ENCODE measurements at regions not wholly inside any gene's neighbourhood (a gene's known extent, or its start where the extent isn't known, plus 50 kb on each side); places are given as distances from the start of the nearest gene placed in this dataset.

DNA sequence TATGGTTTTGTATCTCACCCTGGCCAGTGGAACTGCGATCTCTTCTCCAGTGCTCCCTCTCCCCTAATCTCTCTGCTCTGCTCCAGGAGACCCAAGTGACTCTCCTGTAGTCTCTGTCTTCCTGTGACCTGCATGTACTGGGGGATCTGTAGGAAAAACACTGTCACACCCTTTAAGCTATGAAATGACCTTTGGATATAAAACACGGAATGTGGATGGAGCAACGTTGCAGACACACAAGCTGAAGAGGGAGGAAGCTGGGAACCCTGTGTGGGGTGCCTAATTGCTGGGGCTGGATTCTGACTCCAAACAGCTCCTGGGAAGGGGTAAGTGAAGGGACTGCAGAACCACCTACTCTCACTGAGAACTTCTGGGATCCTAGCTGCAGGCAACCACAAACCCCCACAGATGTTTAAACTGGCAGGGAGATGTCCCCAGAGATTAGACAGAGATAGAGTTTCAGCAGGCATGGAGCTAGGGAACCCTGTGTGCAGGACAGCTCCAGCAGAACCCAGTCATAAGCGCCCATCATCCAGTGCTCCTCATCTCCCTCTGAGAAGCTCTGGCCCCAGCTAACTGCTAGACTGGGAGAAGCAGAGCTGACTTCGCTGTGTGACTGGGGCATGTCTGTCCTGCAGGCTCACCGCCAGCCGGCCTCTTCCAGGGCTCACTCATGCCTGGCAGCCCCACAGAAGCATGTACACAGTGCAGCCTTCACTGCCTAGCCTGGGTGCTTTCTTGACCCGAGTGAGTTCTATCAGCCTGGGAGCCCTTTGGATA is 482.7 kb upstream of the SETBP1 start:
- Mint-ChIP-seq H3K27ac (no peak overlapping the region), H3K4me1 (ENCODE audit: unreplicated experiment) (no peaks in the 10 kb centered on the region), H3K36me3 (peaks cover 3% of the 10 kb centered on the region), H3K4me3 (no peak overlapping the region), H3K27me3 (no peaks in the 10 kb centered on the region), H3K9me3 (no peaks in the 10 kb centered on the region)
- TF ChIP-seq, protein P1, sequence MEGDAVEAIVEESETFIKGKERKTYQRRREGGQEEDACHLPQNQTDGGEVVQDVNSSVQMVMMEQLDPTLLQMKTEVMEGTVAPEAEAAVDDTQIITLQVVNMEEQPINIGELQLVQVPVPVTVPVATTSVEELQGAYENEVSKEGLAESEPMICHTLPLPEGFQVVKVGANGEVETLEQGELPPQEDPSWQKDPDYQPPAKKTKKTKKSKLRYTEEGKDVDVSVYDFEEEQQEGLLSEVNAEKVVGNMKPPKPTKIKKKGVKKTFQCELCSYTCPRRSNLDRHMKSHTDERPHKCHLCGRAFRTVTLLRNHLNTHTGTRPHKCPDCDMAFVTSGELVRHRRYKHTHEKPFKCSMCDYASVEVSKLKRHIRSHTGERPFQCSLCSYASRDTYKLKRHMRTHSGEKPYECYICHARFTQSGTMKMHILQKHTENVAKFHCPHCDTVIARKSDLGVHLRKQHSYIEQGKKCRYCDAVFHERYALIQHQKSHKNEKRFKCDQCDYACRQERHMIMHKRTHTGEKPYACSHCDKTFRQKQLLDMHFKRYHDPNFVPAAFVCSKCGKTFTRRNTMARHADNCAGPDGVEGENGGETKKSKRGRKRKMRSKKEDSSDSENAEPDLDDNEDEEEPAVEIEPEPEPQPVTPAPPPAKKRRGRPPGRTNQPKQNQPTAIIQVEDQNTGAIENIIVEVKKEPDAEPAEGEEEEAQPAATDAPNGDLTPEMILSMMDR (conservative IDR thresholded peaks at IDR 0.05) = no peak
- no peak for DNase-seq (ENCODE audit: extremely low spot score, unreplicated experiment)

DNA sequence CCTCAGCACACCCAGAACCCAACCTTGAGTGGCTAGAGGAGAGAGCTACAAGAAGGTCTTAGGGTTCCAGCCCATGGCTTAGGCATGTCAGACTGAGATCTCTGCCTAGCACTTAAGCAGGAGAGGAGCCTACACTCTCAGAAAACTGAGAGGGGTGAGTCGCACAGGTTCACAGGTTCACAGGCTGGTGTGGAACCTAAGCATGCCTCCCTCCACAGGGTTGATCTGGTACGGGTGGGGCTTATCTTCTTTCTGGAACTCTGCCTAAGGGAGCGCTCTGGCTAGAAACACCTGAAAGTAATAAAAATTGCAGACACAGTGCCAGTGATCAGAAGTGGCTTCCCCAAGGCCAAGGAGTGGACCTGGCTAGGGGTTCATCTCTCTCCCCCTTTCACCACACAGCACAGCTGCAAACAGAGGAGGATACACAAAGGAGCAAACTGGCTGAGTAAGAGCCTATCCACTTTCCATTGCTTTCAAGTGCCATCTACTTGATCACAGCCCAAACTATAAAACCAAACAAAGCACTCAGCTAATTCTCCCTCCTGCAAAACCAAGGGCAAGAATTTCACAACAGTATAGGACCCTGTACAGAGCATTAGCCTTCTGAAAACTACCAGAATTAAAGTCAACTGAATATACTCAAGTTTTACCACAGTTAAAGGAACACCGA is 481.9 kb upstream of the SETBP1 start:
- H3K27ac Mint-ChIP-seq = no peak overlapping the region
- no peaks in the 10 kb centered on the region for H3K27me3 Mint-ChIP-seq
- TF ChIP-seq, protein P1 (conservative IDR thresholded peaks at IDR 0.05) = no peak
- peaks cover 3% of the 10 kb centered on the region for H3K36me3 Mint-ChIP-seq
- DNase-seq (ENCODE audit: extremely low spot score, unreplicated experiment) = no peak
- H3K9me3 Mint-ChIP-seq = no peaks in the 10 kb centered on the region
- no peaks in the 10 kb centered on the region for H3K4me1 Mint-ChIP-seq (ENCODE audit: unreplicated experiment)
- no peak overlapping the region for H3K4me3 Mint-ChIP-seq

DNA sequence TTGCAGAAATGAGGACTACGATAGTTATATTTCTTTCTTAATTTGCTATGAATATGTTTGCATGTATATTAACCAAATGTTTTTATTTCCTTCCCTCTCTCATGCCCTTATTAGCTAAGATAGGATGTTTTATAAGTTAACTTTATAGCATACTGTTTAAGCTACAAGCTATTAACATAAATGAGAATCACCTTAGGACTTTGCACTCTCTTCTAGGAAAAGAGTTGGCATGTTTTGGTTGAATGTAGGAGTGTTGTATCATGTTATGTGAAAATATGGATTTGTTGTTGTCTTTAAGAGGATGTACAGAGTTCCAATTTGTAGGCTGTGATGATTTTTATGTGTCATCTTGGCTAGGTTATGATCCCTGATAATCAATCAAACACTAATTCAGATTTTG is 467.4 kb upstream of the SETBP1 start:
- H3K36me3 Mint-ChIP-seq = no peaks in the 10 kb centered on the region

DNA sequence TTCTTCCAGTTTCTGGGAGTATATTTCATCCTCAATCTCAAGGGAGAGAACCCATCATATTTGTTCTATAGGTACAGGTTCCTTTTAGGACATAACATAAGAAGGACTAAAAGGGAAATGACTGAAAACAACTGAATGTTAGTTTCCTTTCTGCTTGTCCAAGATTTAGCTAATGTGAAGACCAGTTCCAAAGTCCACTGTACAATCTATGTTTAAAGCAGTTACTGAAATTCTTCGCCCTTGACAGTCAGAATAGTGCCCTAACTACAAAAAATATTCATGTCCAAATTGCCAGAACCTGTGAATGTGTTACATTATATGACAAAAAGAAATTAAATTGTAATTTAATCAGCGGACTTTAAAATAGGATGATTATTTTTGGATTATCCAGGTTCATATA is 466.3 kb upstream of the SETBP1 start:
- Mint-ChIP-seq H3K9me3 (peaks cover under 1% of the 10 kb centered on the region), H3K4me3 (no peak overlapping the region), H3K36me3 (no peaks in the 10 kb centered on the region), H3K27me3 (no peaks in the 10 kb centered on the region), H3K4me1 (ENCODE audit: unreplicated experiment) (no peaks in the 10 kb centered on the region), H3K27ac (no peak overlapping the region)
- TF ChIP-seq, protein P1 (conservative IDR thresholded peaks at IDR 0.05) = no peak
- no peak for DNase-seq (ENCODE audit: extremely low spot score, unreplicated experiment)

More for the DNA sequence above, 467.4 kb upstream of the SETBP1 start:
- Mint-ChIP-seq H3K27ac (no peak overlapping the region), H3K4me1 (ENCODE audit: unreplicated experiment) (no peaks in the 10 kb centered on the region), H3K4me3 (no peak overlapping the region), H3K27me3 (no peaks in the 10 kb centered on the region), H3K9me3 (peaks cover 6% of the 10 kb centered on the region)
- DNase-seq (ENCODE audit: extremely low spot score, unreplicated experiment) = no peak
- TF ChIP-seq, protein P1 (conservative IDR thresholded peaks at IDR 0.05) = no peak

DNA sequence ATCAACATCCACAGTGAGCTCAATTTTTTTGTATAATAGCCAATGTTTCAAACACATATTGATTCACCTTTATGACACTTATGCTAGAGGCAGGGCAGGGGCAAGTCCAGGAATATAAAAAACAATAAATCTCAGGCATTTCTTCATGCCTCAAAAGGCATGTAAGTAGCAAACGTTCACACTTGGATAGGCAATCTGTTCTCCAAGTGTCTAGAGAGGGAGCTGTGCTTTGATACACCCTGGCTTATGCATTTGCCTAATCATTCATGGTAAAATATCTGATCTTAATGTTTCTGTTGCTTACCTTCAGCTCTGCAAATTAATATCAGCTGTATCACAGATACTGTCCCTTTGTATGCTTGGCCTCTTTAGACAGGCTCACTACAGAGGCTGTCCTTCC is 464.5 kb upstream of the SETBP1 start:
- Mint-ChIP-seq H3K9me3 (peaks cover 2% of the 10 kb centered on the region), H3K4me1 (ENCODE audit: unreplicated experiment) (no peaks in the 10 kb centered on the region), H3K4me3 (no peak overlapping the region), H3K36me3 (no peaks in the 10 kb centered on the region), H3K27ac (no peak overlapping the region), H3K27me3 (no peaks in the 10 kb centered on the region)
- DNase-seq (ENCODE audit: extremely low spot score, unreplicated experiment) = no peak
- TF ChIP-seq, protein P1 (conservative IDR thresholded peaks at IDR 0.05) = no peak
